ENCODE measurements at regions not wholly inside any gene's neighbourhood (a gene's known extent, or its start where the extent isn't known, plus 50 kb on each side); places are given as distances from the start of the nearest gene placed in this dataset.

- TF ChIP-seq POLR2A (IDR thresholded peaks at IDR 0.05) (no peak), EP300 (IDR thresholded peaks at IDR 0.05; ENCODE audit: low read depth) (no peak), POLR2AphosphoS5 (IDR thresholded peaks at IDR 0.05) (no peak)
- TF ChIP-seq, protein P1, sequence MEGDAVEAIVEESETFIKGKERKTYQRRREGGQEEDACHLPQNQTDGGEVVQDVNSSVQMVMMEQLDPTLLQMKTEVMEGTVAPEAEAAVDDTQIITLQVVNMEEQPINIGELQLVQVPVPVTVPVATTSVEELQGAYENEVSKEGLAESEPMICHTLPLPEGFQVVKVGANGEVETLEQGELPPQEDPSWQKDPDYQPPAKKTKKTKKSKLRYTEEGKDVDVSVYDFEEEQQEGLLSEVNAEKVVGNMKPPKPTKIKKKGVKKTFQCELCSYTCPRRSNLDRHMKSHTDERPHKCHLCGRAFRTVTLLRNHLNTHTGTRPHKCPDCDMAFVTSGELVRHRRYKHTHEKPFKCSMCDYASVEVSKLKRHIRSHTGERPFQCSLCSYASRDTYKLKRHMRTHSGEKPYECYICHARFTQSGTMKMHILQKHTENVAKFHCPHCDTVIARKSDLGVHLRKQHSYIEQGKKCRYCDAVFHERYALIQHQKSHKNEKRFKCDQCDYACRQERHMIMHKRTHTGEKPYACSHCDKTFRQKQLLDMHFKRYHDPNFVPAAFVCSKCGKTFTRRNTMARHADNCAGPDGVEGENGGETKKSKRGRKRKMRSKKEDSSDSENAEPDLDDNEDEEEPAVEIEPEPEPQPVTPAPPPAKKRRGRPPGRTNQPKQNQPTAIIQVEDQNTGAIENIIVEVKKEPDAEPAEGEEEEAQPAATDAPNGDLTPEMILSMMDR (IDR thresholded peaks at IDR 0.05) = no peak
- no peaks in the 10 kb centered on the region for H3K36me3 ChIP-seq
- intact Hi-C loops (cut with DNase I; ENCODE audit: low total_unique reads) = no loop called here
- H3K27me3 ChIP-seq = peaks cover 5% of the 10 kb centered on the region
- peaks cover 0 to under 1% (median 0%) of the 10 kb centered on the region in 4 donors for H3K4me1 ChIP-seq
- 88 to 98% methylated on average over 14 of the region's 14 CpGs for WGBS, 2 donors (ENCODE audit: low coverage in 1 of 2)
- in situ Hi-C loops (cut with MboI; ENCODE audit: low pct_ligation_motif_present in 1 of 4, low pct_unique_long_range_greater_than_20kb in 1 of 4, low sequenced_read_pairs in 3 of 4) = no loop called here
- H3K27ac ChIP-seq = no peak overlapping the region
- no peak for DNase-seq
- no peaks in the 10 kb centered on the region for H3K9me3 ChIP-seq
- H3K4me3 ChIP-seq = no peak overlapping the region
Observed at GRCh38 chr7:155229548-155230168, 68.0 kb upstream of the INSIG1 start.

DNA sequence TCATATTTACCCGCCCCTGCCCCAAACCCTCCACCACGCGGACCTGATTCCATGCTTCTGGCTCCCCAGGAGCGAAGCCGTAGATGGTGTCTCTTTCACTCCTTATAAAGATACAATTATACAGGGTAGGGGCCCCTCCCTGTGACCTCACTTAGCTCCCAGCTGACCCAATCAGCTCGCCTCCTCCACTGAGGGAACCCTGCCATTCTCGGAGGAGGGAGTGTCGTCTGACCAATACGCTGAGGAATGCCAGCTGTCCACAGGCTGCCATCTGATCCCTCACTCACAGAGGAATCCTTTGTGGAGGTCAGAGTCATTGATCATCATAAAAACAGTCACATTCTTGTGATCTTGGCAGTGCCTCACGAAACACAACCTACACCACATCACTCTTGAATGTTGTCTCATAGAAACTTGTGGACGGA is 67.5 kb upstream of the INSIG1 start:
- in situ Hi-C loops (cut with MboI; ENCODE audit: low pct_ligation_motif_present in 1 of 4, low pct_unique_long_range_greater_than_20kb in 1 of 4, low sequenced_read_pairs in 3 of 4) (no loop called here), intact Hi-C loops (cut with DNase I; ENCODE audit: low total_unique reads) (no loop called here)
- H3K4me3 ChIP-seq = no peak overlapping the region
- peaks cover 5% of the 10 kb centered on the region for H3K27me3 ChIP-seq
- DNase-seq = no peak
- H3K9me3 ChIP-seq = no peaks in the 10 kb centered on the region
- TF ChIP-seq POLR2AphosphoS5 (IDR thresholded peaks at IDR 0.05) (no peak), EP300 (IDR thresholded peaks at IDR 0.05; ENCODE audit: low read depth) (no peak)
- TF ChIP-seq, protein P1 (IDR thresholded peaks at IDR 0.05) = no peak
- H3K27ac ChIP-seq = no peak overlapping the region
- no peaks in the 10 kb centered on the region for H3K36me3 ChIP-seq
- peaks cover 0 to 4% (median 0%) of the 10 kb centered on the region in 4 donors for H3K4me1 ChIP-seq
- WGBS, 2 donors (ENCODE audit: low coverage in 1 of 2) = 70 to 72% methylated on average over 10 to 11 of the region's 11 CpGs

GRCh38 chr7:155231241-155231800 is 66.4 kb upstream of the INSIG1 start:
- TF ChIP-seq POLR2A (IDR thresholded peaks at IDR 0.05) (no peak), POLR2AphosphoS5 (IDR thresholded peaks at IDR 0.05) (no peak), EP300 (IDR thresholded peaks at IDR 0.05; ENCODE audit: low read depth) (no peak)
- TF ChIP-seq, protein P1 (IDR thresholded peaks at IDR 0.05) = no peak
- WGBS, 2 donors (ENCODE audit: low coverage in 1 of 2) = 91 to 100% methylated on average over 2 to 25 of the region's 25 CpGs
- Histone ChIP-seq H3K27ac (no peak overlapping the region), H3K4me1 (peaks cover 0 to 4% (median 0%) of the 10 kb centered on the region in 4 donors), H3K27me3 (peaks cover 2% of the 10 kb centered on the region), H3K4me3 (no peak overlapping the region), H3K9me3 (no peaks in the 10 kb centered on the region), H3K36me3 (no peaks in the 10 kb centered on the region)
- no peak for DNase-seq
- intact Hi-C loops (cut with DNase I; ENCODE audit: low total_unique reads) = no loop called here
- in situ Hi-C loops (cut with MboI; ENCODE audit: low pct_ligation_motif_present in 1 of 4, low pct_unique_long_range_greater_than_20kb in 1 of 4, low sequenced_read_pairs in 3 of 4) = no loop called here

DNA sequence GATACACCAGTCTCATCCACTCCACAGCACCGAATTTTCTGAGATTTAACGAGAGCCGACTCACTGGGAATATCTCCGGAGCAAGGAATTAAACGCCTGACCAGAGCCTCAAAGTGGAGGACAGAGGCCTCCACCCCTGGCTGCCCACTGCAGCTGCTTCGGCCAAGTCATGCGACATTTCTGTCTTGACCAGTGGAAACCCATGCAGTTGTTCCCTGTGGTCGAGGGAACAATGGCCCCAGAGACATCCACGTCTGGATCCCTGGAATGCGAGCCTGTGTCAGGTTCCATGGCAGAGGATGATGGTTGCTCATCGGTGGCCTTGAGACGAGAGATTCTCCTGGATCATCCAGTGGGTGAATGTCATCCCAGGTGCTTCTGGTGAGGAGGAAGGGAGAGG is 65.7 kb upstream of the INSIG1 start:
- no peaks in the 10 kb centered on the region for H3K9me3 ChIP-seq
- no peak overlapping the region for H3K27ac ChIP-seq
- peaks cover 0 to 4% (median 0%) of the 10 kb centered on the region in 4 donors for H3K4me1 ChIP-seq
- no peaks in the 10 kb centered on the region for H3K36me3 ChIP-seq
- intact Hi-C loops (cut with DNase I; ENCODE audit: low total_unique reads) = no loop called here
- TF ChIP-seq EP300 (IDR thresholded peaks at IDR 0.05; ENCODE audit: low read depth) (no peak), POLR2AphosphoS5 (IDR thresholded peaks at IDR 0.05) (no peak), POLR2A (IDR thresholded peaks at IDR 0.05) (no peak)
- TF ChIP-seq, protein P1 (IDR thresholded peaks at IDR 0.05) = no peak
- no peak for DNase-seq
- H3K27me3 ChIP-seq = no peaks in the 10 kb centered on the region
- in situ Hi-C loops (cut with MboI; ENCODE audit: low pct_ligation_motif_present in 1 of 4, low pct_unique_long_range_greater_than_20kb in 1 of 4, low sequenced_read_pairs in 3 of 4) = no loop called here
- WGBS, 2 donors (ENCODE audit: low coverage in 1 of 2) = 94 to 100% methylated on average over 2 to 12 of the region's 12 CpGs
- no peak overlapping the region for H3K4me3 ChIP-seq
